ENCODE measurements at regions not wholly inside any gene's neighbourhood (a gene's known extent, or its start where the extent isn't known, plus 50 kb on each side); places are given as distances from the start of the nearest gene placed in this dataset.

- no peak overlapping the region for H3K4me3 ChIP-seq (ENCODE audit: low read depth, low read length)
- ChIA-PET CTCF (interaction anchor here (0.6 kb wide), 1 partner anchor 551 kb away, joined by 3 read pairs; no protein-coding TSS in a partner anchor), POLR2A (no interaction called here)
- DNase-seq: no peak
- no peaks in the 10 kb centered on the region for H3K4me1 ChIP-seq
- H3K27me3 ChIP-seq (replicated peaks; ENCODE audit: control insufficient read depth, insufficient read depth, low read length): no peaks in the 10 kb centered on the region
- intact Hi-C loops (cut with micrococcal nuclease; ENCODE audit: unreplicated experiment): no loop called here
- H3K9me3 ChIP-seq: no peaks in the 10 kb centered on the region
- Mint-ChIP-seq H3K4me3 (ENCODE audit: unreplicated experiment) (no peak overlapping the region), H3K9me3 (ENCODE audit: unreplicated experiment) (no peaks in the 10 kb centered on the region), H3K27me3 (ENCODE audit: insufficient read depth, unreplicated experiment) (no peaks in the 10 kb centered on the region), H3K36me3 (ENCODE audit: insufficient read depth, unreplicated experiment) (no peaks in the 10 kb centered on the region), H3K4me1 (ENCODE audit: low read depth, unreplicated experiment) (no peaks in the 10 kb centered on the region), H3K27ac (ENCODE audit: unreplicated experiment) (no peak overlapping the region)
- BruUV-seq (replicated peaks): no TSS peak
- H3K36me3 ChIP-seq (ENCODE audit: control insufficient read depth, insufficient read depth, low read length): no peaks in the 10 kb centered on the region
- no peak for TF ChIP-seq CTCF (IDR thresholded peaks at IDR 0.05; ENCODE audit: insufficient read depth in 1 of 2, low read depth in 1 of 2, low read length in 1 of 2, severe bottlenecking in 1 of 2, unreplicated experiment in 1 of 2)
Measured at GRCh38 chr6:92380803-92381601, 1038.4 kb downstream of the EPHA7 start.

- POLR2A ChIA-PET: no interaction called here
- Histone ChIP-seq H3K27me3 (replicated peaks; ENCODE audit: control insufficient read depth, insufficient read depth, low read length) (no peaks in the 10 kb centered on the region), H3K4me1 (no peaks in the 10 kb centered on the region), H3K36me3 (ENCODE audit: control insufficient read depth, insufficient read depth, low read length) (no peaks in the 10 kb centered on the region), H3K4me3 (ENCODE audit: low read depth, low read length) (no peak overlapping the region), H3K9me3 (no peaks in the 10 kb centered on the region)
- CTCF ChIA-PET: no interaction called here
- intact Hi-C loops (cut with micrococcal nuclease; ENCODE audit: unreplicated experiment): no loop called here
- H3K4me1 Mint-ChIP-seq (ENCODE audit: low read depth, unreplicated experiment): no peaks in the 10 kb centered on the region
- DNase-seq: no peak
- no peak overlapping the region for H3K4me3 Mint-ChIP-seq (ENCODE audit: unreplicated experiment)
- H3K27me3 Mint-ChIP-seq (ENCODE audit: insufficient read depth, unreplicated experiment): no peaks in the 10 kb centered on the region
- TF ChIP-seq CTCF (IDR thresholded peaks at IDR 0.05; ENCODE audit: insufficient read depth in 1 of 2, low read depth in 1 of 2, low read length in 1 of 2, severe bottlenecking in 1 of 2, unreplicated experiment in 1 of 2): no peak
- BruUV-seq (replicated peaks): no TSS peak
- no peaks in the 10 kb centered on the region for H3K36me3 Mint-ChIP-seq (ENCODE audit: insufficient read depth, unreplicated experiment)
- H3K9me3 Mint-ChIP-seq (ENCODE audit: unreplicated experiment): no peaks in the 10 kb centered on the region
- no peak overlapping the region for H3K27ac Mint-ChIP-seq (ENCODE audit: unreplicated experiment)
Measured at GRCh38 chr6:92377137-92377536, 1042.2 kb downstream of the EPHA7 start.

GRCh38 chr6:92376691-92377090 lies 1042.7 kb downstream of the EPHA7 start:
- no peak for TF ChIP-seq CTCF (IDR thresholded peaks at IDR 0.05; ENCODE audit: insufficient read depth in 1 of 2, low read depth in 1 of 2, low read length in 1 of 2, severe bottlenecking in 1 of 2, unreplicated experiment in 1 of 2)
- intact Hi-C loops (cut with micrococcal nuclease; ENCODE audit: unreplicated experiment): no loop called here
- Histone ChIP-seq H3K27me3 (replicated peaks; ENCODE audit: control insufficient read depth, insufficient read depth, low read length) (no peaks in the 10 kb centered on the region), H3K36me3 (ENCODE audit: control insufficient read depth, insufficient read depth, low read length) (no peaks in the 10 kb centered on the region), H3K4me3 (ENCODE audit: low read depth, low read length) (no peak overlapping the region), H3K4me1 (no peaks in the 10 kb centered on the region), H3K9me3 (no peaks in the 10 kb centered on the region)
- Mint-ChIP-seq H3K4me1 (ENCODE audit: low read depth, unreplicated experiment) (no peaks in the 10 kb centered on the region), H3K4me3 (ENCODE audit: unreplicated experiment) (no peak overlapping the region), H3K36me3 (ENCODE audit: insufficient read depth, unreplicated experiment) (no peaks in the 10 kb centered on the region), H3K9me3 (ENCODE audit: unreplicated experiment) (no peaks in the 10 kb centered on the region), H3K27me3 (ENCODE audit: insufficient read depth, unreplicated experiment) (no peaks in the 10 kb centered on the region), H3K27ac (ENCODE audit: unreplicated experiment) (no peak overlapping the region)
- ChIA-PET POLR2A (no interaction called here), CTCF (no interaction called here)
- BruUV-seq (replicated peaks): no TSS peak
- no peak for DNase-seq

Measured in Caco-2 (cell line).